Keratinocyte (primary cell): ENCODE measurements at regions not wholly inside any gene's neighbourhood (a gene's known extent, or its start where the extent isn't known, plus 50 kb on each side); places are given as distances from the start of the nearest gene placed in this dataset.

Source experiments
- EZH2 ChIP-seq: IDR thresholded peaks from one replicate; pipeline ENCODE4 v1.6.1; 2012; ENCODE audit warnings: inconsistent platforms, mild to moderate bottlenecking, low read length, moderate library complexity
- TF ChIP-seq, protein P1 (sequence below), 3 experiments: IDR thresholded peaks in 1 of 3; conservative IDR thresholded peaks in 1 of 3; optimal IDR thresholded peaks in 1 of 3; 2 replicates in 2 of 3; 3 replicates in 1 of 3; pipeline versions ENCODE3 to v1.5.1; 2011; ENCODE audit warnings: low read length in 3 of 3, mild to moderate bottlenecking in 3 of 3, moderate library complexity in 2 of 3, control low read depth in 1 of 3, inconsistent platforms in 1 of 3; ENCODE audit not compliant: insufficient read depth in 2 of 3; ENCODE audit errors: extremely low read depth in 1 of 3

DNA sequence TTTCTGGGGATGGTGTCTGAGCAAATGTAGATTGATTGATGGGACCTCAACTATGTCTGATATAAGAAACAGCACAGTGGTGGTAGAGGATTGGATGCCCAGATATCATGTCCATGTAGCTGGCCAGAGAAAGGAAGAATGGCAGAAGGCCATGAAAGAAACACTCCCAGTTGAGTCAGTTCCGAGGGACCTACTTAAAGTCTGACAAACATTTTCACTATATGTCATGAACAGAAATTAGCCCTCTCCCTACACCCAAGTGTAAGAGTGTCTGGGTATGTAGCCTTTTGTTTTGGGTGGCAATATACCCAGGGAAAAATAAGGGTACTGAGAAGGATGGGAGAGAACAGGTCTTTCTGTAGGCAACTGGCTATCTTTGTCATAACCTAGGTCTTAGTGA is 434.2 kb downstream of the BCKDHB start:
- no peak for TF ChIP-seq EZH2
- TF ChIP-seq, protein P1, sequence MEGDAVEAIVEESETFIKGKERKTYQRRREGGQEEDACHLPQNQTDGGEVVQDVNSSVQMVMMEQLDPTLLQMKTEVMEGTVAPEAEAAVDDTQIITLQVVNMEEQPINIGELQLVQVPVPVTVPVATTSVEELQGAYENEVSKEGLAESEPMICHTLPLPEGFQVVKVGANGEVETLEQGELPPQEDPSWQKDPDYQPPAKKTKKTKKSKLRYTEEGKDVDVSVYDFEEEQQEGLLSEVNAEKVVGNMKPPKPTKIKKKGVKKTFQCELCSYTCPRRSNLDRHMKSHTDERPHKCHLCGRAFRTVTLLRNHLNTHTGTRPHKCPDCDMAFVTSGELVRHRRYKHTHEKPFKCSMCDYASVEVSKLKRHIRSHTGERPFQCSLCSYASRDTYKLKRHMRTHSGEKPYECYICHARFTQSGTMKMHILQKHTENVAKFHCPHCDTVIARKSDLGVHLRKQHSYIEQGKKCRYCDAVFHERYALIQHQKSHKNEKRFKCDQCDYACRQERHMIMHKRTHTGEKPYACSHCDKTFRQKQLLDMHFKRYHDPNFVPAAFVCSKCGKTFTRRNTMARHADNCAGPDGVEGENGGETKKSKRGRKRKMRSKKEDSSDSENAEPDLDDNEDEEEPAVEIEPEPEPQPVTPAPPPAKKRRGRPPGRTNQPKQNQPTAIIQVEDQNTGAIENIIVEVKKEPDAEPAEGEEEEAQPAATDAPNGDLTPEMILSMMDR (optimal IDR thresholded peaks at IDR 0.05 in 1 of 3, IDR thresholded peaks at IDR 0.05 in 1 of 3, conservative IDR thresholded peaks at IDR 0.05 in 1 of 3; ENCODE audit: extremely low read depth in 1 of 3, insufficient read depth in 2 of 3, low read length in 3 of 3) = no peak
